PC-9 (cell line): ENCODE measurements at regions not wholly inside any gene's neighbourhood (a gene's known extent, or its start where the extent isn't known, plus 50 kb on each side); places are given as distances from the start of the nearest gene placed in this dataset.

ENCODE experiments used
- BruUV-seq: library from RNA; stranded (reverse); fragments of 400-500 nt; replicated peaks from 2 replicates; lab custom pipeline; 2021; lab: Mats Ljungman, UMichigan
- CTCF ChIA-PET: fragments of 300-600 bp; sonication (Branson Sonifier 250); formaldehyde crosslinking; loops from one replicate; lab custom pipeline; 2022; ENCODE audit warnings: antibody characterized with exemption; lab: Charles Lee
- POLR2A ChIA-PET: fragments of 300-600 bp; sonication (Branson Sonifier 250); formaldehyde crosslinking; loops from one replicate; lab custom pipeline; 2022; ENCODE audit warnings: antibody characterized with exemption; ENCODE audit not compliant: unreplicated experiment; lab: Charles Lee
- DNase-seq, 2 experiments: peaks; one replicate each; pipeline versions ENCODE4 v3.0.0 to v3.0.0-alpha.2; 2015 to 2022; ENCODE audit warnings: mixed read lengths in 1 of 2
- H2AFZ ChIP-seq: fragments of 200-600 bp; sonication (generic); 2 replicates; pipeline ENCODE4 v1.8.1; 2017; ENCODE audit warnings: antibody characterized with exemption
- H3F3A ChIP-seq: fragments of 200-600 bp; sonication (generic); 2 replicates; pipeline ENCODE4 v1.8.1; 2017; ENCODE audit warnings: antibody characterized with exemption, mild to moderate bottlenecking, low read depth; ENCODE audit not compliant: insufficient read depth
- H3K27ac ChIP-seq: fragments of 200-600 bp; sonication (generic); 2 replicates; pipeline ENCODE4 v1.6.1; 2016; ENCODE audit warnings: mixed run types
- H3K27me3 ChIP-seq: fragments of 200-600 bp; sonication (generic); 2 replicates; pipeline ENCODE4 v1.6.1; 2016; ENCODE audit warnings: low read depth, mixed run types; ENCODE audit not compliant: insufficient read depth
- H3K36me3 ChIP-seq: fragments of 200-600 bp; sonication (generic); 2 replicates; pipeline ENCODE4 v1.6.1; 2016; ENCODE audit warnings: low read depth, mixed run types
- H3K4me1 ChIP-seq: fragments of 200-600 bp; sonication (generic); replicated peaks from 2 replicates; pipeline ENCODE4 v1.6.1; 2016; ENCODE audit warnings: mixed run types; ENCODE audit not compliant: insufficient read depth
- H3K4me2 ChIP-seq: fragments of 200-600 bp; sonication (generic); 2 replicates; pipeline ENCODE4 v1.6.1; 2017; ENCODE audit warnings: mixed run types
- H3K4me3 ChIP-seq: fragments of 200-600 bp; sonication (generic); 2 replicates; pipeline ENCODE4 v1.6.1; 2016; ENCODE audit warnings: mixed run types
- H3K79me2 ChIP-seq: fragments of 200-600 bp; sonication (generic); 2 replicates; pipeline ENCODE4 v1.6.1; 2017; ENCODE audit warnings: low read depth, mixed run types
- H3K9me2 ChIP-seq: fragments of 200-600 bp; sonication (generic); 2 replicates; pipeline ENCODE4 v1.8.1; 2017; ENCODE audit warnings: mild to moderate bottlenecking; ENCODE audit not compliant: insufficient read depth
- H3K9me3 ChIP-seq: fragments of 200-600 bp; sonication (generic); 2 replicates; pipeline ENCODE4 v1.8.1; 2016; ENCODE audit warnings: low read depth; ENCODE audit not compliant: insufficient read depth
- H4K20me1 ChIP-seq: fragments of 200-600 bp; sonication (generic); 2 replicates; pipeline ENCODE4 v1.8.1; 2017; ENCODE audit not compliant: insufficient read depth
- EZH2 ChIP-seq: fragments of 200-600 bp; sonication (generic); IDR thresholded peaks from 2 replicates; pipeline ENCODE4 v1.8.0; 2017; ENCODE audit warnings: antibody characterized with exemption, low read depth
- intact Hi-C: fragments of 100-400 bp; cut with micrococcal nuclease; formaldehyde crosslinking; loops from one replicate; pipeline ENCODE4 v1.10.0; 2022; ENCODE audit not compliant: unreplicated experiment
- TF ChIP-seq, protein P1 (sequence below): fragments of 200-600 bp; sonication (generic); conservative IDR thresholded peaks from 2 replicates; pipeline ENCODE4 v1.6.1; 2017; ENCODE audit warnings: mixed run types, antibody characterized with exemption, mild to moderate bottlenecking, moderate library complexity

- ChIA-PET POLR2A (no interaction called here), CTCF (interaction anchor here (0.6 kb wide), 1 partner anchor 22 kb away, joined by 3 read pairs; no protein-coding TSS in a partner anchor)
- Histone ChIP-seq H3K27me3 (no peaks in the 10 kb centered on the region), H3K27ac (no peak overlapping the region), H3K4me3 (no peak overlapping the region), H3F3A (no peaks in the 10 kb centered on the region), H2AFZ (no peak overlapping the region), H3K9me3 (no peaks in the 10 kb centered on the region), H4K20me1 (no peaks in the 10 kb centered on the region), H3K4me2 (no peak overlapping the region), H3K79me2 (no peaks in the 10 kb centered on the region), H3K4me1 (no peaks in the 10 kb centered on the region), H3K9me2 (no peaks in the 10 kb centered on the region), H3K36me3 (no peaks in the 10 kb centered on the region)
- DNase-seq, result no peak
- no TSS peak for BruUV-seq
- intact Hi-C loops, result no loop called here
- TF ChIP-seq, protein P1, sequence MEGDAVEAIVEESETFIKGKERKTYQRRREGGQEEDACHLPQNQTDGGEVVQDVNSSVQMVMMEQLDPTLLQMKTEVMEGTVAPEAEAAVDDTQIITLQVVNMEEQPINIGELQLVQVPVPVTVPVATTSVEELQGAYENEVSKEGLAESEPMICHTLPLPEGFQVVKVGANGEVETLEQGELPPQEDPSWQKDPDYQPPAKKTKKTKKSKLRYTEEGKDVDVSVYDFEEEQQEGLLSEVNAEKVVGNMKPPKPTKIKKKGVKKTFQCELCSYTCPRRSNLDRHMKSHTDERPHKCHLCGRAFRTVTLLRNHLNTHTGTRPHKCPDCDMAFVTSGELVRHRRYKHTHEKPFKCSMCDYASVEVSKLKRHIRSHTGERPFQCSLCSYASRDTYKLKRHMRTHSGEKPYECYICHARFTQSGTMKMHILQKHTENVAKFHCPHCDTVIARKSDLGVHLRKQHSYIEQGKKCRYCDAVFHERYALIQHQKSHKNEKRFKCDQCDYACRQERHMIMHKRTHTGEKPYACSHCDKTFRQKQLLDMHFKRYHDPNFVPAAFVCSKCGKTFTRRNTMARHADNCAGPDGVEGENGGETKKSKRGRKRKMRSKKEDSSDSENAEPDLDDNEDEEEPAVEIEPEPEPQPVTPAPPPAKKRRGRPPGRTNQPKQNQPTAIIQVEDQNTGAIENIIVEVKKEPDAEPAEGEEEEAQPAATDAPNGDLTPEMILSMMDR, result no peak
- no peak for TF ChIP-seq EZH2
These were observed 319.2 kb downstream of the PCDH7 start for GRCh38 chr4:31039382-31039781.

DNA sequence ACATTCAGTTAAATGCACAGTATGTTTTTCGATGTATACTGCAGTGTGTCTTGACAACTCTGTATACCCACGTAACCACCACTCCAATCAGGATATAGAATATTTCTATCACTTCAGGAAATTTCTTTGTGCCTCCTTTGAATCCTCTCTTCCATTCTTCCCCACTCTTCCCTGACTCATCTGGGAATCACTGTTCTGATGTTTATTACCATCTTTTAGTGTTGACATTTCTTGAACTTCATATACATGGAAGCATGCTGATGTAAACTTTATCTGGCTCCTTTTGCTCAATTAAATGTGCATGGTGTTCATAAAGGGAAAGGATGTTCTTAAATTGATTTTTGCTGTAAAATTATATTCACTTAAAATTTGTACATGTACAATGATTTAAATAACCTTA is 319.9 kb downstream of the PCDH7 start:
- intact Hi-C loops, result loop anchor here (10.0 kb wide), 1 partner anchor 335 kb away; no protein-coding TSS in a partner anchor

GRCh38 chr4:31041385-31041784 is 321.2 kb downstream of the PCDH7 start:
- no peaks in the 10 kb centered on the region for H3F3A ChIP-seq
- no peaks in the 10 kb centered on the region for H4K20me1 ChIP-seq
- no peak overlapping the region for H3K4me2 ChIP-seq
- intact Hi-C loops, result loop anchor here (10.0 kb wide), 1 partner anchor 333 kb away; no protein-coding TSS in a partner anchor
- H3K9me3 ChIP-seq, result no peaks in the 10 kb centered on the region
- no peaks in the 10 kb centered on the region for H3K79me2 ChIP-seq
- ChIA-PET POLR2A (no interaction called here), CTCF (no interaction called here)
- H3K36me3 ChIP-seq, result no peaks in the 10 kb centered on the region
- peaks cover 16% of the 10 kb centered on the region for H3K4me1 ChIP-seq
- no peak overlapping the region for H2AFZ ChIP-seq
- no peak overlapping the region for H3K4me3 ChIP-seq
- no TSS peak for BruUV-seq
- no peak for TF ChIP-seq EZH2
- TF ChIP-seq, protein P1, result no peak
- no peaks in the 10 kb centered on the region for H3K9me2 ChIP-seq
- no peaks in the 10 kb centered on the region for H3K27me3 ChIP-seq
- H3K27ac ChIP-seq, result no peak overlapping the region
- DNase-seq, result no peak

More for the DNA sequence above, 319.9 kb downstream of the PCDH7 start:
- Histone ChIP-seq H4K20me1 (no peaks in the 10 kb centered on the region), H3K9me2 (no peaks in the 10 kb centered on the region), H3K27ac (no peak overlapping the region), H3K27me3 (no peaks in the 10 kb centered on the region), H3K9me3 (no peaks in the 10 kb centered on the region), H2AFZ (no peak overlapping the region), H3K79me2 (no peaks in the 10 kb centered on the region), H3F3A (no peaks in the 10 kb centered on the region), H3K4me3 (no peak overlapping the region), H3K36me3 (no peaks in the 10 kb centered on the region), H3K4me2 (no peak overlapping the region), H3K4me1 (peaks cover 7% of the 10 kb centered on the region)
- no TSS peak for BruUV-seq
- ChIA-PET CTCF (no interaction called here), POLR2A (no interaction called here)
- no peak for DNase-seq
- TF ChIP-seq, protein P1, result no peak
